ENCODE measurements at regions not wholly inside any gene's neighbourhood (a gene's known extent, or its start where the extent isn't known, plus 50 kb on each side); places are given as distances from the start of the nearest gene placed in this dataset.

- H3K9me1 ChIP-seq (ENCODE audit: control insufficient read depth, extremely low read depth, insufficient read depth, low read length), result peaks cover 2% of the 10 kb centered on the region
- H3K36me3 ChIP-seq (ENCODE audit: control insufficient read depth in 2 of 2, extremely low read depth in 1 of 2, insufficient read depth in 2 of 2, low read length in 2 of 2), result no peaks in the 10 kb centered on the region
- no peaks in the 10 kb centered on the region for H3K27me3 ChIP-seq (ENCODE audit: control insufficient read depth, extremely low read depth, insufficient read depth, low read length)
Observed at GRCh38 chr20:50374541-50375078, 135.6 kb upstream of the PTPN1 start.

GRCh38 chr20:50376179-50376887, 133.8 kb upstream of the PTPN1 start:
- Histone ChIP-seq H2AFZ (ENCODE audit: control insufficient read depth, low read length) (peak overlapping the region; percentile 38), H3K9me3 (ENCODE audit: control insufficient read depth, low read depth, low read length) (no peaks in the 10 kb centered on the region), H3K9ac (ENCODE audit: control insufficient read depth, extremely low read depth, insufficient read depth, low read length) (peak overlapping the region; percentile 40), H3K27me3 (ENCODE audit: control insufficient read depth, extremely low read depth, insufficient read depth, low read length) (no peaks in the 10 kb centered on the region), H3K4me2 (ENCODE audit: control insufficient read depth, extremely low read depth, insufficient read depth, low read depth, low read length) (no peak overlapping the region), H4K20me1 (ENCODE audit: control insufficient read depth, extremely low read depth, insufficient read depth, low read length) (no peaks in the 10 kb centered on the region), H3K27ac (ENCODE audit: control insufficient read depth, insufficient read depth, low read length) (no peak overlapping the region), H3K36me3 (ENCODE audit: control insufficient read depth in 2 of 2, extremely low read depth in 1 of 2, insufficient read depth in 2 of 2, low read length in 2 of 2) (no peaks in the 10 kb centered on the region), H3K4me3 (ENCODE audit: control insufficient read depth in 2 of 3, extremely low read depth in 1 of 3, insufficient read depth in 2 of 3, low read depth in 1 of 3, low read length in 3 of 3) (no peak overlapping the region), H3K79me2 (ENCODE audit: control insufficient read depth, insufficient read depth, low read length) (no peaks in the 10 kb centered on the region), H3K4me1 (ENCODE audit: control insufficient read depth, extremely low read depth, insufficient read depth, low read length) (peaks cover 33% of the 10 kb centered on the region), H3K9me1 (ENCODE audit: control insufficient read depth, extremely low read depth, insufficient read depth, low read length) (peaks cover 2% of the 10 kb centered on the region)
- TF ChIP-seq CTCF (optimal IDR thresholded peaks at IDR 0.05 in 1 of 3, IDR thresholded peaks at IDR 0.05 in 1 of 3, conservative IDR thresholded peaks at IDR 0.05 in 1 of 3; ENCODE audit: extremely low read depth in 1 of 3, insufficient read depth in 2 of 3, low read length in 3 of 3), result no peak
- TF ChIP-seq EZH2 (IDR thresholded peaks at IDR 0.05; ENCODE audit: low read length), result no peak
- FAIRE-seq (no peak), DNase-seq (ENCODE audit: low read depth, low spot score) (no peak)
- dilution Hi-C loops (cut with MboI; ENCODE audit: extremely low pct_ligation_motif_present, low sequenced_read_pairs), result no loop called here

More at GRCh38 chr20:50374541-50375078, 135.6 kb upstream of the PTPN1 start:
- Histone ChIP-seq H3K4me1 (ENCODE audit: control insufficient read depth, extremely low read depth, insufficient read depth, low read length) (peaks cover 38% of the 10 kb centered on the region), H3K79me2 (ENCODE audit: control insufficient read depth, insufficient read depth, low read length) (no peaks in the 10 kb centered on the region), H3K9me3 (ENCODE audit: control insufficient read depth, low read depth, low read length) (no peaks in the 10 kb centered on the region), H2AFZ (ENCODE audit: control insufficient read depth, low read length) (no peak overlapping the region), H3K4me3 (ENCODE audit: control insufficient read depth in 2 of 3, extremely low read depth in 1 of 3, insufficient read depth in 2 of 3, low read depth in 1 of 3, low read length in 3 of 3) (no peak overlapping the region), H4K20me1 (ENCODE audit: control insufficient read depth, extremely low read depth, insufficient read depth, low read length) (no peaks in the 10 kb centered on the region), H3K4me2 (ENCODE audit: control insufficient read depth, extremely low read depth, insufficient read depth, low read depth, low read length) (no peak overlapping the region), H3K27ac (ENCODE audit: control insufficient read depth, insufficient read depth, low read length) (no peak overlapping the region), H3K9ac (ENCODE audit: control insufficient read depth, extremely low read depth, insufficient read depth, low read length) (no peak overlapping the region)
- DNase-seq (ENCODE audit: low read depth, low spot score) (no peak), FAIRE-seq (no peak)
- no peak for TF ChIP-seq EZH2 (IDR thresholded peaks at IDR 0.05; ENCODE audit: low read length)
- no peak for TF ChIP-seq CTCF (optimal IDR thresholded peaks at IDR 0.05 in 1 of 3, IDR thresholded peaks at IDR 0.05 in 1 of 3, conservative IDR thresholded peaks at IDR 0.05 in 1 of 3; ENCODE audit: extremely low read depth in 1 of 3, insufficient read depth in 2 of 3, low read length in 3 of 3)
- dilution Hi-C loops (cut with MboI; ENCODE audit: extremely low pct_ligation_motif_present, low sequenced_read_pairs), result no loop called here

Data from keratinocyte (primary cell).